Endodermal cell (in vitro differentiated cells): ENCODE measurements at regions not wholly inside any gene's neighbourhood (a gene's known extent, or its start where the extent isn't known, plus 50 kb on each side); places are given as distances from the start of the nearest gene placed in this dataset.

Experiments used
- DNase-seq: peaks from one replicate; pipeline ENCODE4 v3.0.0-alpha.2; 2017
- H3K27ac ChIP-seq: 2 replicates; pipeline ENCODE4 v1.5.1; 2013; ENCODE audit warnings: mild to moderate bottlenecking, low read depth, low read length, moderate library complexity
- H3K27me3 ChIP-seq: 2 replicates; pipeline ENCODE4 v1.6.1; 2013; ENCODE audit warnings: mild to moderate bottlenecking, low read length, moderate library complexity; ENCODE audit not compliant: insufficient read depth, control insufficient read depth, poor library complexity, severe bottlenecking
- H3K36me3 ChIP-seq: 2 replicates; pipeline ENCODE4 v1.7.0; 2013; ENCODE audit warnings: mild to moderate bottlenecking, low read length, moderate library complexity; ENCODE audit not compliant: control insufficient read depth, insufficient read depth
- H3K4me1 ChIP-seq: one replicate; pipeline ENCODE4 v1.7.0; 2013; ENCODE audit warnings: low read length; ENCODE audit not compliant: control insufficient read depth, insufficient read depth
- H3K4me3 ChIP-seq: 2 replicates; pipeline ENCODE4 v1.5.1; 2013; ENCODE audit warnings: mild to moderate bottlenecking, low read length, moderate library complexity
- H3K9ac ChIP-seq: 2 replicates; pipeline ENCODE4 v1.6.1; 2013; ENCODE audit warnings: mild to moderate bottlenecking, low read length, moderate library complexity; ENCODE audit not compliant: poor library complexity, severe bottlenecking; ENCODE audit errors: extremely low read depth
- H3K9me3 ChIP-seq: 2 replicates; pipeline ENCODE4 v1.6.1; 2013; ENCODE audit warnings: mild to moderate bottlenecking, low read length, moderate library complexity; ENCODE audit not compliant: control insufficient read depth
- H3K27ac Mint-ChIP-seq: 2 replicates; pipeline ENCODE4 v1.8.0; 2020; ENCODE audit warnings: mixed read lengths
- H3K27me3 Mint-ChIP-seq: 2 replicates; pipeline ENCODE4 v1.8.0; 2021; ENCODE audit warnings: mild to moderate bottlenecking, mixed read lengths; ENCODE audit not compliant: insufficient read depth
- H3K36me3 Mint-ChIP-seq: 2 replicates; pipeline ENCODE4 v1.8.0; 2020; ENCODE audit warnings: low read depth, mixed read lengths
- H3K4me1 Mint-ChIP-seq: 2 replicates; pipeline ENCODE4 v1.8.0; 2020; ENCODE audit warnings: mixed read lengths
- H3K4me3 Mint-ChIP-seq: 2 replicates; pipeline ENCODE4 v1.8.0; 2020; ENCODE audit warnings: mild to moderate bottlenecking, moderate library complexity, mixed read lengths
- H3K9me3 Mint-ChIP-seq: 2 replicates; pipeline ENCODE4 v1.8.0; 2020; ENCODE audit warnings: mild to moderate bottlenecking, mixed read lengths
- WGBS, 2 experiments: methylation state at CpG; one replicate each; pipeline versions ENCODE4 v1.1.5 to v1.1.7; 2013; ENCODE audit warnings: missing lambda C conversion rate in 2 of 2, mixed read lengths in 1 of 2; ENCODE audit not compliant: insufficient coverage in 1 of 2, insufficient read length in 1 of 2; 5-methylcytosine and 5-hydroxymethylcytosine counted together
- TF ChIP-seq, protein P1 (sequence below): fragments of 200-600 bp; sonication (generic); conservative IDR thresholded peaks from 2 replicates; pipeline ENCODE4 v1.5.0; 2021; ENCODE audit warnings: antibody characterized with exemption, mild to moderate bottlenecking

DNA sequence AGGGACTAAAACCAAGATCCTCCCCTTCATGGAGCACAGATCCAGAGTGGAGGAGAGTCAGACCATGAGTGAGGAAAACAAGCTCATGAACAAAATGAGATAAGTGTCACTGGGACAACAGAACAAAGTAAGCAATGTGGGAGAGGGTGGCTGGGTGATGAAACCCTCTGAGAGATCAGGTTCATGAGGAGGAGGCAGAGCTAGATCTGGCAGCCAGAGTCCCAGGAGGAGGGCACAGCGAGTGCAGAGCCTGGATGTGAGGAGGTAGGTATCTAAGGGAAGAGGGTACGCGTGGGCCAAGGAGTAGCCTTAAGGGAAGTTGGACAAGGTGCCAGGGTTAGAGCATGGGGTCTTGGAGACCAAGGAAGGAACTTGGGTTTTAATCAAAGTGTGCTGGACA, 1311.9 kb downstream of the UQCRFS1 start:
- no peak overlapping the region for H3K27ac Mint-ChIP-seq
- H3K4me1 Mint-ChIP-seq: no peaks in the 10 kb centered on the region
- Histone ChIP-seq H3K27me3 (no peaks in the 10 kb centered on the region), H3K4me1 (no peaks in the 10 kb centered on the region), H3K36me3 (no peaks in the 10 kb centered on the region), H3K4me3 (no peak overlapping the region), H3K9ac (no peak overlapping the region), H3K9me3 (peaks cover 14% of the 10 kb centered on the region), H3K27ac (no peak overlapping the region)
- H3K9me3 Mint-ChIP-seq: peaks cover 97% of the 10 kb centered on the region
- H3K36me3 Mint-ChIP-seq: no peaks in the 10 kb centered on the region
- no peak overlapping the region for H3K4me3 Mint-ChIP-seq
- 81 to 100% methylated on average over 2 to 3 of the region's 3 CpGs for WGBS, 2 experiments
- no peaks in the 10 kb centered on the region for H3K27me3 Mint-ChIP-seq
- TF ChIP-seq, protein P1, sequence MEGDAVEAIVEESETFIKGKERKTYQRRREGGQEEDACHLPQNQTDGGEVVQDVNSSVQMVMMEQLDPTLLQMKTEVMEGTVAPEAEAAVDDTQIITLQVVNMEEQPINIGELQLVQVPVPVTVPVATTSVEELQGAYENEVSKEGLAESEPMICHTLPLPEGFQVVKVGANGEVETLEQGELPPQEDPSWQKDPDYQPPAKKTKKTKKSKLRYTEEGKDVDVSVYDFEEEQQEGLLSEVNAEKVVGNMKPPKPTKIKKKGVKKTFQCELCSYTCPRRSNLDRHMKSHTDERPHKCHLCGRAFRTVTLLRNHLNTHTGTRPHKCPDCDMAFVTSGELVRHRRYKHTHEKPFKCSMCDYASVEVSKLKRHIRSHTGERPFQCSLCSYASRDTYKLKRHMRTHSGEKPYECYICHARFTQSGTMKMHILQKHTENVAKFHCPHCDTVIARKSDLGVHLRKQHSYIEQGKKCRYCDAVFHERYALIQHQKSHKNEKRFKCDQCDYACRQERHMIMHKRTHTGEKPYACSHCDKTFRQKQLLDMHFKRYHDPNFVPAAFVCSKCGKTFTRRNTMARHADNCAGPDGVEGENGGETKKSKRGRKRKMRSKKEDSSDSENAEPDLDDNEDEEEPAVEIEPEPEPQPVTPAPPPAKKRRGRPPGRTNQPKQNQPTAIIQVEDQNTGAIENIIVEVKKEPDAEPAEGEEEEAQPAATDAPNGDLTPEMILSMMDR: no peak
- no peak for DNase-seq

DNA sequence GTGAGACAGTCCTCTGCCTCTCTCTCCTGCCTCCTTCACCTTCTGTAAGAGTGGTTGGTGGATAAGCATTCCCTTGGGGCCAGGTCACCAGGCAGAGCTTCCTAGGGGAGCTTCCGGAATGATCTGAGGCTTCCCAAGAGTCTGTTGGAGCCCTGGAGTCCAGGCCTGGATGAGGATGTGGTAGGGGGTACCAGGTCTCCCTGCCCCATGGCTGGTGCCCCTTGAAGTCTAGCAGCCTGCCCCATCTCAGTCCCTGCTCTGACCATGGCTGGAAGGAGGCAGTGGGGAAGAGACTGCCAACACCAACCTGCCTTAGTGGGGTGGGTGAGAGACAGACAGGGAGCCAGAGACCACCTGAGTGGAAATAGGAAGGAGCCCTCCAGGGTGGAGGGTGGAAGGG, 1316.9 kb downstream of the UQCRFS1 start:
- H3K36me3 ChIP-seq: no peaks in the 10 kb centered on the region
- Mint-ChIP-seq H3K27me3 (no peaks in the 10 kb centered on the region), H3K27ac (no peak overlapping the region), H3K36me3 (peaks cover 4% of the 10 kb centered on the region), H3K4me1 (no peaks in the 10 kb centered on the region), H3K9me3 (peaks cover 96% of the 10 kb centered on the region), H3K4me3 (no peak overlapping the region)
- H3K4me3 ChIP-seq: no peak overlapping the region
- H3K9ac ChIP-seq: no peak overlapping the region
- H3K27me3 ChIP-seq: no peaks in the 10 kb centered on the region
- no peak for DNase-seq
- H3K27ac ChIP-seq: no peak overlapping the region
- no peaks in the 10 kb centered on the region for H3K4me1 ChIP-seq
- 83% methylated on average over 1 of the region's 1 CpG; no CpG with 5 or more reads in 1 of the 2 experiments for WGBS, 2 experiments
- TF ChIP-seq, protein P1: no peak
- H3K9me3 ChIP-seq: peaks cover 12% of the 10 kb centered on the region

DNA sequence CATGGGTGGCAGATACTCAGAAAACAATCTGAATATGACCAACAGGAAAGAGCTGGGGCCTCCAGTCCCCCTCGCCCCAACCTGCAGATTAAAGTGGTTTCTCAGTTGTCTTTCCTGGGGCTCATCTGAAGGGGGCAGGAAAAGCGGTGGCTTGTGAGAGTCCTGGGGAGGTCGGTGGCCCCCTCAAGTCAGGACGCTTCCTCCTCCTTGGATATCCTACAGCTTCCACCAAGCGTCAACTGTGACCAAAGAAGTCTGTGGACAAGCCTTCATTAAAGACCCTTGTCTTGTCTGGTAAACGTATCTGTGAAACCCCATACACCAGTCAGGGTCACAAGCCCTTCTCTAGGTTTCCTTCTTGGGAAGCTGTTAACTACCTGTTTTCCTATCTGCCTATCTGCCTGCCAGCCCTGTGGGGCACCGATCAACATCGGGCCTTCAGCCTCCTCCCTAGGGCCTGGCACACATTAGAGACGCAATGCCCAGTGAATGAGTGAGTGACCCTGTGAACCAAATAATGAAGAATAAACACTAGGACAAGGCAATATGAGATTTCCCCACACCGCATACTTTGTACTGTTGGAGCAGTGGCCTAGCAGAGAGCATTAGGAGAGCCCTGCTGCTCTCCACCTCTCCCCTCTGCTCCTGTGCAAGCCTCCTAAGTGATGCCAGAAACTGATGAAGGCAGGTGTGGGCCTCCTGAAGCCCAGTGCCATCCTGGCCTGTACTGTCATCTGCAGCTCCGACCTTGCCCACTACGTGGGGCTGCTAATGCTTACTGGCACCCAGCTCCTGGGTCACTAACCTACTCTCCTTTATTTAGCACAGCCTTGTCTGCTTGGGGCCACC, 1317.8 kb downstream of the UQCRFS1 start:
- peaks cover 3% of the 10 kb centered on the region for H3K9me3 ChIP-seq
- H3K27ac Mint-ChIP-seq: no peak overlapping the region
- no peak for DNase-seq
- 74 to 84% methylated on average over 4 to 12 of the region's 12 CpGs for WGBS, 2 experiments
- H3K4me1 Mint-ChIP-seq: no peaks in the 10 kb centered on the region
- peaks cover 4% of the 10 kb centered on the region for H3K36me3 Mint-ChIP-seq
- H3K27ac ChIP-seq: no peak overlapping the region
- no peaks in the 10 kb centered on the region for H3K36me3 ChIP-seq
- H3K27me3 ChIP-seq: no peaks in the 10 kb centered on the region
- peaks cover 97% of the 10 kb centered on the region for H3K9me3 Mint-ChIP-seq
- no peaks in the 10 kb centered on the region for H3K4me1 ChIP-seq
- TF ChIP-seq, protein P1: no peak
- H3K4me3 ChIP-seq: no peak overlapping the region
- no peak overlapping the region for H3K4me3 Mint-ChIP-seq
- no peaks in the 10 kb centered on the region for H3K27me3 Mint-ChIP-seq
- H3K9ac ChIP-seq: no peak overlapping the region
